OCI-LY3 (cell line): ENCODE measurements at regions not wholly inside any gene's neighbourhood (a gene's known extent, or its start where the extent isn't known, plus 50 kb on each side); places are given as distances from the start of the nearest gene placed in this dataset.

Experiments
- H2AFZ ChIP-seq: fragments of 200-600, 300-600 bp; shearing (Covaris generic); 2 replicates; pipeline ENCODE4 v1.6.0; 2014; ENCODE audit warnings: antibody characterized with exemption, low read depth, low read length
- H3K27ac ChIP-seq: fragments of 200-600, 300-600 bp; sonication (generic); 2 replicates; pipeline ENCODE4 v1.5.1; 2014; ENCODE audit warnings: mild to moderate bottlenecking, low read length, moderate library complexity, mixed read lengths
- H3K27me3 ChIP-seq: fragments of 200-600, 300-600 bp; sonication (generic); 2 replicates; pipeline ENCODE4 v1.6.1; 2014; ENCODE audit warnings: low read depth, low read length, mixed read lengths
- H3K36me3 ChIP-seq: fragments of 200-600, 300-600 bp; sonication (generic); replicated peaks from 2 replicates; pipeline ENCODE3; 2014; ENCODE audit warnings: low read depth, low read length, mixed read lengths
- H3K4me1 ChIP-seq: fragments of 300-600, 200-600 bp; sonication (generic); 2 replicates; pipeline ENCODE4 v1.6.1; 2014; ENCODE audit warnings: low read length, mixed read lengths
- H3K4me2 ChIP-seq: fragments of 200-600, 300-600 bp; sonication (generic); 2 replicates; pipeline ENCODE4 v1.6.1; 2014; ENCODE audit warnings: low read length, mixed read lengths
- H3K4me3 ChIP-seq: fragments of 300-600, 200-600 bp; sonication (generic); 2 replicates; pipeline ENCODE4 v1.5.1; 2014; ENCODE audit warnings: antibody characterized with exemption, mild to moderate bottlenecking, low read length, moderate library complexity
- H3K79me2 ChIP-seq: fragments of 300-600, 200-600 bp; shearing (Covaris generic); 2 replicates; pipeline ENCODE4 v1.6.1; 2014; ENCODE audit warnings: mild to moderate bottlenecking, low read length, mixed read lengths
- H3K9ac ChIP-seq: fragments of 300-600, 200-600 bp; shearing (Covaris generic); 2 replicates; pipeline ENCODE4 v1.6.0; 2014; ENCODE audit warnings: mild to moderate bottlenecking, low read length, moderate library complexity
- H3K9me3 ChIP-seq: fragments of 200-600, 300-600 bp; shearing (Covaris generic); 2 replicates; pipeline ENCODE4 v1.6.1; 2014; ENCODE audit warnings: low read length, mixed read lengths; ENCODE audit not compliant: insufficient read depth
- H4K20me1 ChIP-seq: fragments of 200-600, 300-600 bp; sonication (generic); 2 replicates; pipeline ENCODE4 v1.6.1; 2016; ENCODE audit warnings: low read length, mixed read lengths; ENCODE audit not compliant: insufficient read depth
- EZH2phosphoT487 ChIP-seq: fragments of 200-600 bp; shearing (Covaris generic); IDR thresholded peaks from 2 replicates; pipeline ENCODE4 v1.6.1; 2018; ENCODE audit warnings: antibody characterized with exemption, mixed run types, low read depth
- TF ChIP-seq, protein P1 (sequence below): fragments of 200-600, 300-600 bp; sonication (generic); IDR thresholded peaks from 2 replicates; pipeline ENCODE4 v1.5.1; 2014; ENCODE audit warnings: antibody characterized with exemption, low read length, low read depth

DNA sequence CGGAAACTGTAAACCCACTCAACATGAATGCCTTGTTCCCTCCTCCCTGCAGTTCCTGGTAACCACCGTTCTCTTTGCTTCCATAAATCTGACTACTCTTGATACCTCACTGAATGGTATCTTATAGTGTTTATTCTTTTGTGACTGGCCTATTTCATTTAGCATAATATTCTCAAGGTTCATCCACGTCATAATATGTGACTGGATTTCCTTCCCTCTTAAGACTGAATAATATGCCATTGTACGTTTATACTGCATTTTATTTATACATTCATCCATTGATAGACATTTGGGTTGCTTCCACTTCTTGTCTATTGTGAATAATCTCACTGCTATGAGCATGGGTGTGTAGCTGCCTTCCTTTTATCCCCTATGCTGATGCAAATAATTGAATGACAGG lies 253.3 kb upstream of the SMARCA2 start:
- H3K4me3 ChIP-seq, result no peak overlapping the region
- no peak overlapping the region for H3K27ac ChIP-seq

DNA sequence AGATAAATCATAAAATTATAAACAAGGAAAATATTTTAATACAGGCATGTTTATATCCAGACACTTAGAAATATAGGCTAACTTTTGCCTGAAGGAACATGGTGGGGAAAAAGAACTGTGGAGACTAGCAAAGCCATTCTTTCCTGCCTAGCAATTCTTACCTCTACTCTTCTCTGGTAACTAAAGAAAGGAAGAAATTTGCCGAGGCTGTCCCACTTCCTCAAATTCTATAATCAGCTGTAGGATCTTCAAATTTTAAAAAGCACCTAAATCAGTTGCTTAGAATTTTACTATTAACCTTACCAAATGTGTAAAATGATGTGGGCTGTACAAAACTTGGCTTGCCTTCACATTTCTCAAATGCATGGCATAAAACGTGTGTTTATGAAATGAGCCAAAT lies 249.1 kb upstream of the SMARCA2 start:
- Histone ChIP-seq H3K4me2 (peak overlapping the region; percentile 25), H3K9me3 (no peaks in the 10 kb centered on the region), H3K27ac (no peak overlapping the region), H3K27me3 (no peaks in the 10 kb centered on the region), H3K9ac (no peak overlapping the region), H4K20me1 (no peaks in the 10 kb centered on the region), H2AFZ (no peak overlapping the region), H3K4me1 (peaks cover 22% of the 10 kb centered on the region), H3K36me3 (no peaks in the 10 kb centered on the region), H3K79me2 (no peaks in the 10 kb centered on the region), H3K4me3 (no peak overlapping the region)
- no peak for TF ChIP-seq EZH2phosphoT487
- TF ChIP-seq, protein P1, sequence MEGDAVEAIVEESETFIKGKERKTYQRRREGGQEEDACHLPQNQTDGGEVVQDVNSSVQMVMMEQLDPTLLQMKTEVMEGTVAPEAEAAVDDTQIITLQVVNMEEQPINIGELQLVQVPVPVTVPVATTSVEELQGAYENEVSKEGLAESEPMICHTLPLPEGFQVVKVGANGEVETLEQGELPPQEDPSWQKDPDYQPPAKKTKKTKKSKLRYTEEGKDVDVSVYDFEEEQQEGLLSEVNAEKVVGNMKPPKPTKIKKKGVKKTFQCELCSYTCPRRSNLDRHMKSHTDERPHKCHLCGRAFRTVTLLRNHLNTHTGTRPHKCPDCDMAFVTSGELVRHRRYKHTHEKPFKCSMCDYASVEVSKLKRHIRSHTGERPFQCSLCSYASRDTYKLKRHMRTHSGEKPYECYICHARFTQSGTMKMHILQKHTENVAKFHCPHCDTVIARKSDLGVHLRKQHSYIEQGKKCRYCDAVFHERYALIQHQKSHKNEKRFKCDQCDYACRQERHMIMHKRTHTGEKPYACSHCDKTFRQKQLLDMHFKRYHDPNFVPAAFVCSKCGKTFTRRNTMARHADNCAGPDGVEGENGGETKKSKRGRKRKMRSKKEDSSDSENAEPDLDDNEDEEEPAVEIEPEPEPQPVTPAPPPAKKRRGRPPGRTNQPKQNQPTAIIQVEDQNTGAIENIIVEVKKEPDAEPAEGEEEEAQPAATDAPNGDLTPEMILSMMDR, result no peak

More for the DNA sequence above, 253.3 kb upstream of the SMARCA2 start:
- no peak overlapping the region for H2AFZ ChIP-seq
- H3K27me3 ChIP-seq, result no peaks in the 10 kb centered on the region
- peaks cover 22% of the 10 kb centered on the region for H3K4me1 ChIP-seq
- no peaks in the 10 kb centered on the region for H4K20me1 ChIP-seq
- H3K9me3 ChIP-seq, result no peaks in the 10 kb centered on the region
- TF ChIP-seq EZH2phosphoT487, result no peak
- TF ChIP-seq, protein P1, result no peak
- no peaks in the 10 kb centered on the region for H3K36me3 ChIP-seq
- 0 out of 2 replicates have a peak overlapping the region, but pooled peaks have one; percentile 13 for H3K4me2 ChIP-seq
- H3K9ac ChIP-seq, result no peak overlapping the region
- H3K79me2 ChIP-seq, result no peaks in the 10 kb centered on the region

DNA sequence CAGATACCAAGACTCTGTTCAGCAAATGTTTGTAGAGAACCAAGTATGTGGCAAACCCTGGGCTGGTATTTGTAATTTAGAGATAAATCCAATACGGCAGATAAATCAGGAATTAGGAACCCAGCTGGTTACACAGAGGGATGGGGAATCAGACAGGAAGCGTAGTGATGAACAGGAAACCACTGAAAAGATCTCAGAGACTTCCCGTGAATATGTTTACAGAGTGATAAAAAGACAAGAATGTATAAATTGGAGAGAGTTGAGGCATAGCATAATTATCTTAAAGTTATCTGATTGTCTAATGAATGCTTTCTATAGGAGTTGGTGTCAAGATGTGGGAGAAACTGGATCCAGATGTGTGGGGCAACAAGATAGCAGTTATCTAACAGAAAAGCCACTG lies 246.6 kb upstream of the SMARCA2 start:
- H3K27ac ChIP-seq, result no peak overlapping the region
- H3K79me2 ChIP-seq, result no peaks in the 10 kb centered on the region
- no peaks in the 10 kb centered on the region for H3K9me3 ChIP-seq
- no peak overlapping the region for H3K9ac ChIP-seq
- no peak overlapping the region for H3K4me2 ChIP-seq
- TF ChIP-seq, protein P1, result no peak
- TF ChIP-seq EZH2phosphoT487, result no peak
- no peak overlapping the region for H2AFZ ChIP-seq
- H3K27me3 ChIP-seq, result no peaks in the 10 kb centered on the region
- peaks cover 11% of the 10 kb centered on the region for H3K4me1 ChIP-seq
- H3K36me3 ChIP-seq, result no peaks in the 10 kb centered on the region
- no peak overlapping the region for H3K4me3 ChIP-seq
- H4K20me1 ChIP-seq, result no peaks in the 10 kb centered on the region

DNA sequence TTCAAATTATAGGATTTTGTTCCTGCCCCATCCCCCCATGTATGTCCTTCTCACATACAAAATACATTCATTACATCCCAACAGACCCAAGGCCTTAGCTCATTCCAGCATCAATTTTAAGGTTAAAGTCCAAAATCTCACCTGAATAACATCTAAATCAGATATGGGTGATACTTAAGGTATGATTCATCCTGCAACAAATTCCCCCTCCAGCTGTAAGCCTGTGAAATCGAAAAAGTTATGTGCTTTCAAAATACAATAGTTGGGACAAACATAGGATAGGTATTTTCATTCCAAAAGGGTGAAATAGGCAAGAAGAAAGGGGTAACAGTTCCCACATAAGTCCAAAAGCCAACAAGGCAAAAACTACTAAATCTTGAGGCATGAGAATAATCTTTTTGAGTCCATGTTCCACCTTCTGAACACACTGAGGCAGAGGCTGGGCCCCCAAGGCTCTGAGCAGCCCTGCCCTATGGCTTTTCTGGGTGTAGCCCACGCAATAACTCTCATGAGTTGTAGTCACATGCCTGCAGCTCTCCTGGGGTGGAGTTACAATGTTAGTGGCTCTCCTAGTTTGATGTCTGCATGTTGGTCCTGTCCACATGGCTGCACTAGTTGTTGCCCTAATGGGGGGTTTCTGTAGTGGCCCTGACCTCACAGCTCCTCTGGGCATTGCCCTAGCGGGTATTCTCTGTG lies 243.9 kb upstream of the SMARCA2 start:
- H4K20me1 ChIP-seq, result no peaks in the 10 kb centered on the region
- H3K27ac ChIP-seq, result no peak overlapping the region
- H3K9me3 ChIP-seq, result no peaks in the 10 kb centered on the region
- peaks cover 4% of the 10 kb centered on the region for H3K4me1 ChIP-seq
- no peak overlapping the region for H3K4me3 ChIP-seq
- no peak for TF ChIP-seq EZH2phosphoT487
- TF ChIP-seq, protein P1, result no peak
- no peak overlapping the region for H3K9ac ChIP-seq
- no peak overlapping the region for H2AFZ ChIP-seq
- no peak overlapping the region for H3K4me2 ChIP-seq
- H3K27me3 ChIP-seq, result no peaks in the 10 kb centered on the region
- no peaks in the 10 kb centered on the region for H3K36me3 ChIP-seq
- H3K79me2 ChIP-seq, result no peaks in the 10 kb centered on the region
